Thyroid gland (tissue), 4 donors: ENCODE measurements at regions not wholly inside any gene's neighbourhood (a gene's known extent, or its start where the extent isn't known, plus 50 kb on each side); places are given as distances from the start of the nearest gene placed in this dataset.

Source experiments
- POLR2A ChIP-seq, 2 donors: fragments of 450-650 bp; IDR thresholded peaks; one replicate each; pipeline ENCODE4 v1.6.1; 2017; ENCODE audit warnings: antibody characterized with exemption in 2 of 2, mild to moderate bottlenecking in 2 of 2, moderate library complexity in 1 of 2
- TF ChIP-seq, protein P1 (sequence below), 6 experiments: fragments of 200-600 bp in 3 of 6; fragments of 450-650 bp in 3 of 6; sonication (generic) in 3 of 6; IDR thresholded peaks; one replicate each; pipeline ENCODE4 v1.5.1; 2016 to 2019; ENCODE audit warnings: antibody characterized with exemption in 6 of 6, mild to moderate bottlenecking in 2 of 6, inconsistent platforms in 1 of 6, moderate library complexity in 1 of 6

DNA sequence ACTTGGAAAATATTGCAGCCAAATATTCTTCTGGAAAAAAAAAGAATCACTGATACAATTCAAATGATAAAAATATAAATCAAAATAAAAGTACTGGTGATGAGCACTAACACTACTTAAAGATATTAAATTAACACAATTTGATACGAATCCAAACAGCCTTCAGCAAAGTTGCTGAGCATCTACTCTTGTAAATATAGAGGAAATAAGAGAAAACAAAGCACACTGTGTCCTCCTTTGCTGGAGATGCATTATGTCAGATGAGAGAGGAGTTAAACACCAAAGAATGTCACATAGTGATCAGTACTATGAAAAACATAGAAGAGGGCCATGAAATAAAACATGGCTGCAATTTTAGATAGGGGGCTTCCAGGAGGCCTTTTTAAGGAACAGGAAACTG lies 177.4 kb upstream of the RNPC3 start:
- TF ChIP-seq POLR2A (IDR thresholded peaks at IDR 0.05), result no peak
- TF ChIP-seq, protein P1, sequence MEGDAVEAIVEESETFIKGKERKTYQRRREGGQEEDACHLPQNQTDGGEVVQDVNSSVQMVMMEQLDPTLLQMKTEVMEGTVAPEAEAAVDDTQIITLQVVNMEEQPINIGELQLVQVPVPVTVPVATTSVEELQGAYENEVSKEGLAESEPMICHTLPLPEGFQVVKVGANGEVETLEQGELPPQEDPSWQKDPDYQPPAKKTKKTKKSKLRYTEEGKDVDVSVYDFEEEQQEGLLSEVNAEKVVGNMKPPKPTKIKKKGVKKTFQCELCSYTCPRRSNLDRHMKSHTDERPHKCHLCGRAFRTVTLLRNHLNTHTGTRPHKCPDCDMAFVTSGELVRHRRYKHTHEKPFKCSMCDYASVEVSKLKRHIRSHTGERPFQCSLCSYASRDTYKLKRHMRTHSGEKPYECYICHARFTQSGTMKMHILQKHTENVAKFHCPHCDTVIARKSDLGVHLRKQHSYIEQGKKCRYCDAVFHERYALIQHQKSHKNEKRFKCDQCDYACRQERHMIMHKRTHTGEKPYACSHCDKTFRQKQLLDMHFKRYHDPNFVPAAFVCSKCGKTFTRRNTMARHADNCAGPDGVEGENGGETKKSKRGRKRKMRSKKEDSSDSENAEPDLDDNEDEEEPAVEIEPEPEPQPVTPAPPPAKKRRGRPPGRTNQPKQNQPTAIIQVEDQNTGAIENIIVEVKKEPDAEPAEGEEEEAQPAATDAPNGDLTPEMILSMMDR (IDR thresholded peaks at IDR 0.05), result no peak
